Large intestine (tissue), 3 donors: ENCODE measurements at regions not wholly inside any gene's neighbourhood (a gene's known extent, or its start where the extent isn't known, plus 50 kb on each side); places are given as distances from the start of the nearest gene placed in this dataset.

Experiments
- DNase-seq, 2 donors: peaks; one replicate each; pipeline versions ENCODE4 v3.0.0 to v3.0.0-alpha.2; 2013
- H3K27ac ChIP-seq: one replicate; pipeline ENCODE4 v1.5.1; 2013; ENCODE audit warnings: low read length
- H3K27me3 ChIP-seq: 2 replicates; pipeline ENCODE4 v1.6.1; 2013; ENCODE audit warnings: low read length; ENCODE audit not compliant: control insufficient read depth, insufficient read depth
- H3K36me3 ChIP-seq: 2 replicates; pipeline ENCODE4 v1.6.1; 2013; ENCODE audit warnings: low read length; ENCODE audit not compliant: control insufficient read depth, insufficient read depth
- H3K4me1 ChIP-seq: one replicate; pipeline ENCODE4 v1.6.1; 2013; ENCODE audit warnings: low read length; ENCODE audit not compliant: control insufficient read depth, insufficient read depth
- H3K4me3 ChIP-seq: one replicate; pipeline ENCODE4 v1.5.1; 2013; ENCODE audit warnings: low read length
- H3K9me3 ChIP-seq: one replicate; pipeline ENCODE4 v1.6.1; 2013; ENCODE audit warnings: mild to moderate bottlenecking, low read depth, low read length, moderate library complexity; ENCODE audit not compliant: control insufficient read depth
- WGBS: methylation state at CpG from one replicate; pipeline ENCODE4 v1.1.5; 2013; ENCODE audit warnings: low lambda C conversion rate; ENCODE audit not compliant: insufficient coverage; 5-methylcytosine and 5-hydroxymethylcytosine counted together

DNA sequence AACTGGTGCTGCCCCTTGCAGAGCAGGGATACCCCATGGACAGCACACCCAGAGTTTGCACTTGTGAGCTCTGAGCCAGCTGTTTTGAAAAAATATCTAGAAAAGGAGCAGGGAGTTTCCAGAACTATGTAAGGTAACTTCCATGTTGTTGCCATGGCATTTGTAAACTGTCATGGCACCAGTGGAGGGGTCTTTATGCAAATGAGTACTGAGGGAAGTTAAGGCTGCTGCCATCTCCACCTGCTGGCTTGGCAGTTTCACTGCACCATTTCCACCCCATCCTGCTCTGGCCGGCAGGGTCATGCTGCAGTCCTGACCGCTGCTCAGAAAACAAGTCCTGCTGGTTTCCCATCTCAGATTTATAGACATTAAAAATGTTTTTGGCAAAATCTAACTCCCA is 52.3 kb upstream of the SNTG2 start:
- Histone ChIP-seq H3K36me3 (no peaks in the 10 kb centered on the region), H3K4me1 (no peaks in the 10 kb centered on the region), H3K9me3 (no peaks in the 10 kb centered on the region), H3K27ac (no peak overlapping the region), H3K27me3 (peaks cover 2% of the 10 kb centered on the region), H3K4me3 (no peak overlapping the region)
- DNase-seq = no peak
- WGBS = no CpG with 5 or more reads among the region's 2 CpGs

DNA sequence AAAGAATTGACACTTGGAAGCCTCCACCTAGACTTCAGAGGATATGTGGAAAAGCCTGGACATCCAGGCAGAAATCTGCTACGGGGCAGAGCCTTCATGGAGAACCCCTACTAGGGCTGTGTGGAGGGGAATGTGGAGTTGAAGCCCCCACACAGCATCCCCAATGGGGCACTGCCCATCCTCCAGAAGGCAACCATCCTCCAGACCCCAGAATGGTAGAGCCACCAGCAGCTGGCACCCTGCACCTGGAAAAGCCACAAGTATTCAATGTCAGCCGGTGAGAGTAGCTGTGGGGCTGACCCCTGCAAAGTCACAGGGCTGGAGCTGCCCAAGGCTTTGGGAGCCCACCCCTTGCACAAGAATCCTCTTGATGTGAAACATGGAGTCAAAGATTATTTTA is 53.6 kb upstream of the SNTG2 start:
- Histone ChIP-seq H3K36me3 (no peaks in the 10 kb centered on the region), H3K27me3 (peaks cover 2% of the 10 kb centered on the region), H3K27ac (no peak overlapping the region), H3K4me3 (no peak overlapping the region), H3K4me1 (no peaks in the 10 kb centered on the region), H3K9me3 (no peaks in the 10 kb centered on the region)
- no peak for DNase-seq
- WGBS = no CpG with 5 or more reads among the region's 2 CpGs

- no peaks in the 10 kb centered on the region for H3K9me3 ChIP-seq
- H3K27me3 ChIP-seq = no peaks in the 10 kb centered on the region
- no CpG with 5 or more reads among the region's 7 CpGs for WGBS
- H3K4me3 ChIP-seq = no peak overlapping the region
- no peak overlapping the region for H3K27ac ChIP-seq
- H3K36me3 ChIP-seq = no peaks in the 10 kb centered on the region
- peak in 1 of 2 donors; percentile 17 for DNase-seq
- no peaks in the 10 kb centered on the region for H3K4me1 ChIP-seq
These were observed 57.3 kb upstream of the SNTG2 start for GRCh38 chr2:893311-893710.

- Histone ChIP-seq H3K4me1 (no peaks in the 10 kb centered on the region), H3K36me3 (no peaks in the 10 kb centered on the region), H3K27ac (no peak overlapping the region), H3K9me3 (no peaks in the 10 kb centered on the region), H3K4me3 (no peak overlapping the region), H3K27me3 (no peaks in the 10 kb centered on the region)
- DNase-seq = no peak
- whole genome bisulfite sequencing = no CpG with 5 or more reads among the region's 13 CpGs
These were observed 57.8 kb upstream of the SNTG2 start for GRCh38 chr2:892892-893291.

DNA sequence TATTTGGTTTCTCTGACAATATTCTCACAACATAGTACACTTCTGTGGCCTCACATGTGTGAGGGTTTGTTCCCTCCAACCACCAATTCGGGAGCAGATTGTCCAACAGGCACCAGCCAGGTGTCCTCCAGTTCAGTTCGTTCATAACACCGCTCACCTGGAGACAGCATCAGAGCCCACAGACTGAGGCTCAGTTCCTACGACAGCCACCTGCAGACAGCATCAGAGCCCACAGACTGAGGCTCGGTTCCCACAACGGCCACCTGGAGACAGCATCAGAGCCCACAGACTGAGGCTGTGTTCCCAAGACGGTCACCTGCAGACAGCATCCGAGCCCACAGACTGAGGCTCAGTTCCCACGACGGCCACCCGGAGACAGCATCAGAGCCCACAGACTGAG is 58.2 kb upstream of the SNTG2 start:
- no peak for DNase-seq
- Histone ChIP-seq H3K4me1 (no peaks in the 10 kb centered on the region), H3K36me3 (no peaks in the 10 kb centered on the region), H3K4me3 (no peak overlapping the region), H3K27me3 (no peaks in the 10 kb centered on the region), H3K9me3 (no peaks in the 10 kb centered on the region), H3K27ac (no peak overlapping the region)
- WGBS = no CpG with 5 or more reads among the region's 11 CpGs

GRCh38 chr2:891734-892133 is 58.9 kb upstream of the SNTG2 start:
- no peaks in the 10 kb centered on the region for H3K4me1 ChIP-seq
- H3K9me3 ChIP-seq = no peaks in the 10 kb centered on the region
- DNase-seq = no peak
- H3K4me3 ChIP-seq = no peak overlapping the region
- H3K36me3 ChIP-seq = no peaks in the 10 kb centered on the region
- no peak overlapping the region for H3K27ac ChIP-seq
- WGBS = 38% methylated on average over 2 of the region's 4 CpGs
- H3K27me3 ChIP-seq = no peaks in the 10 kb centered on the region

- no peaks in the 10 kb centered on the region for H3K9me3 ChIP-seq
- no peaks in the 10 kb centered on the region for H3K4me1 ChIP-seq
- WGBS = no CpG with 5 or more reads among the region's 6 CpGs
- no peak for DNase-seq
- H3K27ac ChIP-seq = no peak overlapping the region
- H3K27me3 ChIP-seq = no peaks in the 10 kb centered on the region
- no peak overlapping the region for H3K4me3 ChIP-seq
- H3K36me3 ChIP-seq = no peaks in the 10 kb centered on the region
These were observed 59.9 kb upstream of the SNTG2 start for GRCh38 chr2:890791-891190.

- WGBS = 70% methylated on average over 4 of the region's 8 CpGs
- Histone ChIP-seq H3K4me1 (no peaks in the 10 kb centered on the region), H3K4me3 (no peak overlapping the region), H3K9me3 (no peaks in the 10 kb centered on the region), H3K27me3 (no peaks in the 10 kb centered on the region), H3K36me3 (no peaks in the 10 kb centered on the region), H3K27ac (no peak overlapping the region)
- no peak for DNase-seq
These were observed 60.4 kb upstream of the SNTG2 start for GRCh38 chr2:890214-890613.

GRCh38 chr2:888906-889566 is 61.6 kb upstream of the SNTG2 start:
- H3K36me3 ChIP-seq = no peaks in the 10 kb centered on the region
- no peak overlapping the region for H3K27ac ChIP-seq
- 50% methylated on average over 1 of the region's 14 CpGs for WGBS
- no peak overlapping the region for H3K4me3 ChIP-seq
- H3K27me3 ChIP-seq = peaks cover 9% of the 10 kb centered on the region
- no peaks in the 10 kb centered on the region for H3K4me1 ChIP-seq
- DNase-seq = no peak
- H3K9me3 ChIP-seq = no peaks in the 10 kb centered on the region

GRCh38 chr2:888211-888801 is 62.3 kb upstream of the SNTG2 start:
- Histone ChIP-seq H3K27ac (no peak overlapping the region), H3K9me3 (no peaks in the 10 kb centered on the region), H3K36me3 (no peaks in the 10 kb centered on the region), H3K4me1 (no peaks in the 10 kb centered on the region), H3K4me3 (no peak overlapping the region), H3K27me3 (peaks cover 16% of the 10 kb centered on the region)
- DNase-seq = no peak
- no CpG with 5 or more reads among the region's 13 CpGs for WGBS

DNA sequence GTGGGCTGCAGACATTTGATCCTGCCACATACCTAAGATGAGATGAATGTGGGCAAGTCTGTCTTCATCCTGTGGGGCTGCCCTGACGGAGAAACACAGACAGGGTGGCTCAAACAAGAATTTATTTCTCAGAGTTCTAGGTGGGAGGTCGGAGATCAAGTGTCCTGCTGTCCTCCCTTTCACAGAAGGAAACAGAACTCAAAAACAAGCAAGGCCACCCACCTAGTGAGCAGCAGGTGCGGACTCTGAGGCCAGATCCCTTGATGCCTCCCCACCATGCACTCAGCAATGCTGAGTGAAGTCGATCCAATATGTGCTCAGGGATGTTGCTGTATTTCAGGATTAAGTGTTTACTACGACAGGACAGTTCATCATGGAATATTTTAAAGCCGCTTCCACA is 63.0 kb upstream of the SNTG2 start:
- Histone ChIP-seq H3K27me3 (peaks cover 23% of the 10 kb centered on the region), H3K4me3 (no peak overlapping the region), H3K9me3 (no peaks in the 10 kb centered on the region), H3K27ac (no peak overlapping the region), H3K4me1 (no peaks in the 10 kb centered on the region), H3K36me3 (no peaks in the 10 kb centered on the region)
- no peak for DNase-seq
- no CpG with 5 or more reads among the region's 6 CpGs for WGBS
